Activated naive CD8-positive, alpha-beta T cell treated with anti-CD3 and anti-CD28 coated beads for 36 hours (primary cell): ENCODE measurements at regions not wholly inside any gene's neighbourhood (a gene's known extent, or its start where the extent isn't known, plus 50 kb on each side); places are given as distances from the start of the nearest gene placed in this dataset.
"Not testable (repeated sequence)": the region's sequence is repeated elsewhere in the genome, so short reads cannot be mapped to it uniquely, and the experiment has no call there.

Experiments
- DNase-seq: peaks from one replicate; pipeline ENCODE4 v3.0.0; 2021
- H3K27ac Mint-ChIP-seq: one replicate; pipeline ENCODE4 v1.8.0; 2022; ENCODE audit warnings: mild to moderate bottlenecking, moderate library complexity, mixed read lengths
- H3K27me3 Mint-ChIP-seq: one replicate; pipeline ENCODE4 v1.8.0; 2022; ENCODE audit warnings: mild to moderate bottlenecking, mixed read lengths
- H3K36me3 Mint-ChIP-seq: one replicate; pipeline ENCODE4 v1.8.0; 2021; ENCODE audit warnings: mild to moderate bottlenecking, mixed read lengths
- H3K4me1 Mint-ChIP-seq: one replicate; pipeline ENCODE4 v1.8.0; 2021; ENCODE audit warnings: mixed read lengths
- H3K4me3 Mint-ChIP-seq: one replicate; pipeline ENCODE4 v1.8.0; 2022; ENCODE audit warnings: mild to moderate bottlenecking, moderate library complexity, mixed read lengths
- H3K9me3 Mint-ChIP-seq: one replicate; pipeline ENCODE4 v1.8.0; 2022; ENCODE audit warnings: mixed read lengths

DNA sequence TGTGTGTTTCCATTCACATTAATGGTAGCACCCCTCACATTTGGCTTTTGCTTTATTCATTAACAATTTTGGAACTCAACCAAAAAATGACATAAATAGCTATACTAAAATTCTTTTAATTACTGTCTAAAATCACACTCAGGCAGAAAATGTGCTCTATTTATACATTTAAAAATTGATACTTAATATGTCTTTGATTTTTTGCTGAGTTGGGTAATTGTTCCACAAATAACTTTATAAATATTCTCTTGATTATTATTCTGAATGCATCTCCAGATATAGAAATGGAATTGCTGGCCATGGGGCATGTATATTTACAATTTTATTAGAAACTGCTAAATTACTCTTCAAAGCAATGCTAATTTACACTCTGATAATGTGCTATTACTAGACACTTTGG is 658.7 kb upstream of the CHRM3 start:
- no peak for DNase-seq
- no peak overlapping the region for H3K4me3 Mint-ChIP-seq
- no peak overlapping the region for H3K27ac Mint-ChIP-seq
- no peaks in the 10 kb centered on the region for H3K27me3 Mint-ChIP-seq
- H3K4me1 Mint-ChIP-seq, result no peaks in the 10 kb centered on the region
- peaks cover 5% of the 10 kb centered on the region for H3K9me3 Mint-ChIP-seq
- no peaks in the 10 kb centered on the region for H3K36me3 Mint-ChIP-seq

DNA sequence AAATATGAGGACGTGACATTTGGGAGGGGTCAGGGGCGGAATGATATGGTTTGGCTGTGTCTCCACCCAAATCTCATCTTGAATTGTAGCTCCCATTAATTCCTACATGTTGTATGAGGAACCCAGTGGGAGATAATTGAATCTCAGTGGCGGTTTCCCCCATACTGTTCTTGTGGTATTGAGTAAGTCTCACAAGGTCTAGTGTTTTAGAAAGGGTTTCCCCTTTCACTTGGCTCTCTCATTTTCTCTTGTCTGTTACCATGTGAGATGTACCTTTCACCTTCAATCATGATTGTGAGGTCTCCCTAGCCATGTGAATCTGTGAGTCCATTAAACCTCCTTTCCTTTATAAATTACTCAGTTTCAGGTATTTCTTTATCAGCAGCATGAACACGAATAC is 663.6 kb upstream of the CHRM3 start:
- Mint-ChIP-seq H3K27me3 (no peaks in the 10 kb centered on the region), H3K4me1 (no peaks in the 10 kb centered on the region), H3K4me3 (no peak overlapping the region), H3K27ac (no peak overlapping the region), H3K9me3 (peaks cover 11% of the 10 kb centered on the region), H3K36me3 (no peaks in the 10 kb centered on the region)
- no peak for DNase-seq

DNA sequence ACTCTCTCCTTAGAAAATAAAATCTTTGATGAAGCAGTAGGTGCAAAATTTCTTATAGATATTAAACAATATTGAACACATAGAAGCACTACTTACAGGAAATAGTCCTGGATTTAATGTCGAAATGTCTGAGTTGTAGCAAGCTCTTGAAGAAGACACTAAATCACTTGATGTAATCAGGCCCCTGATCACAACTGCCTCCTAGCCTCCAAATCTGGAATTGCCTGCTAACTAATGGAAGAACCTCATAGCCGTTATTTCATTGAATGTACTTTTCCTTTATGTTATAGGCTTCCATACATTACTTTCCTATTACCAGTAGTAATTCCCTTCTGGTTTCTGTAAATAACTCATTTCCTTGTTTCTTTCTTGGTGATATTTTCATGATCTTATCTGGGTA is 675.7 kb upstream of the CHRM3 start:
- H3K27me3 Mint-ChIP-seq, result no peaks in the 10 kb centered on the region
- no peak overlapping the region for H3K4me3 Mint-ChIP-seq
- no peak overlapping the region for H3K27ac Mint-ChIP-seq
- H3K36me3 Mint-ChIP-seq, result no peaks in the 10 kb centered on the region
- H3K4me1 Mint-ChIP-seq, result no peaks in the 10 kb centered on the region
- peaks cover 3% of the 10 kb centered on the region for H3K9me3 Mint-ChIP-seq
- no peak for DNase-seq

DNA sequence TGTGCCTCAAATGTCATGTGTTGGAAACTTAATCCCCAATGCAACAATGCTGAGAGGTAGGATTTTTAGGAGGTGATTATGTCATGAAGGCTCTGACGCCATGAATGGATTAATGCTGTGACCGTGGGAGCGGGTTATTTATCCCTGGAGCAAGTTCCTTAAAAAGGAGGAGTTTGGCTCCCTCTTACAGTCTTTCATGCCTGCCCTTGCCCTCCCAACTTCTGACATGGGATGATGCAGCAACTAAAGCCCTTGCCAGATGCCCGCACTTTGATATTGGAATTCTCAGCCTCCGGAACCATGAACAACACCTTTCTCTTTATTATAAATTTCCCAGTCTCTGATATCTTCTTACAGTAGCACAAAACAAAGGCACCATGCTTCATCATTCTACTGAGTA is 685.3 kb upstream of the CHRM3 start:
- Mint-ChIP-seq H3K4me3 (no peak overlapping the region), H3K36me3 (no peaks in the 10 kb centered on the region), H3K4me1 (no peaks in the 10 kb centered on the region), H3K9me3 (peaks cover 7% of the 10 kb centered on the region), H3K27ac (no peak overlapping the region), H3K27me3 (no peaks in the 10 kb centered on the region)
- no peak for DNase-seq

DNA sequence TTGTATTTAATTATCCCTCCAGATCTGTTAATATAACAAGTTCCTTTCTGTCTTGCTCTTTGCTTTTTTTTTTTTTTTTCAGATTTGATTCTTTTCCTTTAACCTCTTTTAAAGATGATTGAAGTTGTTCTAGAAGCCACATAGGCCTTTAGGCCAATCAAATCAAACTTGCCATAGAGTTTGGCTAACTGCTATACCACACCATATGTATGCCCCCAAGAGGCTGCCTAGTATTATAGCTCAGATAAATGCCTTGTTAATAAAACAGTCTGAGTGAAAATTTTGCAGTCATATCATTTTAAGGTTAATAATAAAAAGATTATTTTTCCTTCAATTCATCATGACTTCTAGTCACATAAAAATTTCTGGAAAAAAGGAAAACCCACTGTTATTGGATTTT is 696.0 kb upstream of the CHRM3 start:
- no peaks in the 10 kb centered on the region for H3K36me3 Mint-ChIP-seq

DNA sequence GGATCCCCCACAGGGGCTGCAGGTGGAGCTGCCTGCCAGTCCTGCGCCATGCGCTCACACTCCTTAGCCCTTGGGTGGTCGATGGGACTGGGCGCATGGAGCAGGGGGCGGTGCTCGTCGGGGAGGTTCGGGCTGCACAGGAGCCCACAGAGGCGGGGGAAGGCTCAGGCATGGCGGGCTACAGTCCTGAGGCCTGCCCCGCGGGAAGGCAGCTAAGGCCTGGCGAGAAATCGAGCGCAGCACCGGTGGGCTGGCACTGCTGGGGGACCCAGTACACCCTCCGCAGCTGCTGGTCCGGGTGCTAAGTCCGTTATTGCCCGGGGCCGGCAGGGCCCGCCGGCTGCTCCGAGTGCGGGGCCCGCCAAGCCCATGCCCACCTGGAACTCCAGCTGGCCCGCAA is 701.8 kb upstream of the CHRM3 start:
- not testable (repeated sequence) for DNase-seq, H3K27ac Mint-ChIP-seq, H3K4me1 Mint-ChIP-seq, H3K36me3 Mint-ChIP-seq, H3K4me3 Mint-ChIP-seq, H3K27me3 Mint-ChIP-seq
- peaks cover 11% of the 10 kb centered on the region for H3K9me3 Mint-ChIP-seq

More for the DNA sequence above, 696.0 kb upstream of the CHRM3 start:
- no peak overlapping the region for H3K27ac Mint-ChIP-seq
- no peak overlapping the region for H3K4me3 Mint-ChIP-seq
- DNase-seq, result no peak
- peaks cover 5% of the 10 kb centered on the region for H3K9me3 Mint-ChIP-seq
- H3K4me1 Mint-ChIP-seq, result no peaks in the 10 kb centered on the region
- H3K27me3 Mint-ChIP-seq, result no peaks in the 10 kb centered on the region

DNA sequence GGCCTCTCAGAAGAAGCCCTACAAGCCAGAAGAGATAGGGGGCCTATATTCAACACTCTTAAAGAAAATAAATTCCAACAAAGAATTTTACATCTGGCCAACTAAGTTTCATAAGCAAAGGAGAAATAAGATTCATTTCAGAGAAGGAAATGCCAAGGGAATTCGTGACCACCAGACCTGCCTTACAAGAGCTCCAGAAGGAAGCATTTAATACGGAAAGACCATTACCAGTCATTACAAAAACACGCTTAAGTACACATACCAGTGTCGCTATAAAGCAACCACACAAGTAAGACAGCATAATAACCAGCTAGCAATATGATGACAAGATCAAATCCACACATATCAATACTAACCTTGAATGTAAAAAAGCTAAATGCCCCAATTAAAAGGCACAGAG is 704.9 kb upstream of the CHRM3 start:
- peaks cover 8% of the 10 kb centered on the region for H3K9me3 Mint-ChIP-seq
- H3K4me3 Mint-ChIP-seq, result no peak overlapping the region
- H3K27ac Mint-ChIP-seq, result no peak overlapping the region
- H3K36me3 Mint-ChIP-seq, result no peaks in the 10 kb centered on the region
- H3K4me1 Mint-ChIP-seq, result no peaks in the 10 kb centered on the region
- DNase-seq, result no peak
- H3K27me3 Mint-ChIP-seq, result no peaks in the 10 kb centered on the region

DNA sequence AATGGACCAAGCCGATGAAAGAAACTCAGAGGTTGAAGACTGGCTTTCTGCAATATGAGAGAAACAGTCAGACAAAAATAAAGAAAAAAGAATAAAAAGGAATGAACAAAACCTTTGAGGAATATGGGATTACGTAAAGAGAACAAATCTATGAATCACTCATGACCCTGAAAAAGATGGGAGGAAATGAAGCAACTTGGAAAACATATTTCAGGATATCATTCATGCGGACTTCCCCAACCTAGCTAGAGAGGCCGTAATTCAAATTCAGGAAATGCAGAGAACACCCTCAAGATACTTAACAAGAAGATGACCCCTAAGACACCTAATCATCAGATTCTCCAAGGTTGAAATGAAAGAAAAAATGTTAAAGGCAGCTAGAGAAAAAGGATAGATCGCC is 705.3 kb upstream of the CHRM3 start:
- Mint-ChIP-seq H3K9me3 (peaks cover 8% of the 10 kb centered on the region), H3K27me3 (no peaks in the 10 kb centered on the region), H3K4me3 (no peak overlapping the region), H3K27ac (no peak overlapping the region), H3K4me1 (no peaks in the 10 kb centered on the region), H3K36me3 (no peaks in the 10 kb centered on the region)
- DNase-seq, result no peak

DNA sequence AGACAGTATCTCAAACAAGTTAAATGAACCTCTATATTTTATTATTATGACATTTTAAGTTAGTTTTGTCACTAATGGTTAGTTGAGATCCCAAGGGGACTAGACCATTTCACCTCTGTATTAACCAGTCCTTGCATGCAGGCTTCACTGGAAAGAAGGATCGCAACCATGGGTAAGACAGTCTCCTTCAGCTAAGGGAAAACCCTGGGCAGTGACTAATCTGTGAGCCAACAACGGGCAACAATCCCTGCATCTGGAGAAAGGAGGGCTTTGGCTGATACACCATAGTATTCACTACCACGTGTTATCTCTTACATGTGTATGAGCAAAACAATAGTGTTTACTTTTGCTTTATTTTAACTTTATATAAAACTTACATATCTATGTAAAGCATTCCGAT is 708.8 kb upstream of the CHRM3 start:
- Mint-ChIP-seq H3K27ac (no peak overlapping the region), H3K9me3 (peaks cover 5% of the 10 kb centered on the region), H3K36me3 (no peaks in the 10 kb centered on the region), H3K27me3 (no peaks in the 10 kb centered on the region), H3K4me3 (no peak overlapping the region), H3K4me1 (no peaks in the 10 kb centered on the region)
- no peak for DNase-seq

DNA sequence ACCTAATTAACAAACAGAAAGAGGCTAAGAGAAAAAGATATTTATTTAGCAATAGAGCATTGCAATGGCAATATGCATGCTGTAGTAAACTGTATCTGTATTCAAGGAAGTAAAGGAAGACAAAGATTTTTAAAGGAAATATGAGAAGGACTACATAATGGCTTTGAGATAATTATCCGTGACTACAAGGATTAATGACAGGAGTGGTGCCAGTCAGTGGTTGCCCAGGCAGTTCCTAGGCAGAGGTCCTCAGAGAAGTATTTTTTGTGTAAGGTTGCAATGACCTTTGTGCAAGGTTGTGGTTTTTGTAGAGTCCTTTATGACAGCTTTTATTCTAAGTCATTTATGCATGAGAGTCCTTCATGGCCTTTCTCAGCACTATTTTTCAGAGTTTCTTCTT is 711.1 kb upstream of the CHRM3 start:
- Mint-ChIP-seq H3K36me3 (no peaks in the 10 kb centered on the region), H3K27ac (no peak overlapping the region), H3K27me3 (no peaks in the 10 kb centered on the region), H3K4me1 (no peaks in the 10 kb centered on the region), H3K9me3 (no peaks in the 10 kb centered on the region), H3K4me3 (no peak overlapping the region)
- DNase-seq, result no peak

DNA sequence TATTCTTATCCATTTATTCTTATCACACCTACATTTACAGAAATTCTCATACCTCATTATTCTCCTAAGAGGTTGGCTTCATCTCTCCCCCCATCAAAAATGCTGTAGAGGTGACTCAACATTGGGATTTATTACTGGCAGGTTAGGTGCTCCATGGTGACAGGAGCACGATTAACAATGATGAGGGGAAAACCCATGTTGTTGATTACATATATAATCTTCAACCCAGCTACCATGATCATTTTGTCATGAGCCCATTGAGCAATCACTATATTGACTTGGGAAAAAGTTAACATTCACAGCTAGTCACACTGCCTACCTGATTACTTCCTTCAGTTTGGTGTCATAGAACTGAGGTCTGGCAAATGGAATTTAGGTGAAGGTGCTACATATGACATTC is 712.1 kb upstream of the CHRM3 start:
- H3K9me3 Mint-ChIP-seq, result no peaks in the 10 kb centered on the region
- no peaks in the 10 kb centered on the region for H3K4me1 Mint-ChIP-seq
- no peak overlapping the region for H3K4me3 Mint-ChIP-seq
- H3K27ac Mint-ChIP-seq, result no peak overlapping the region
- H3K27me3 Mint-ChIP-seq, result no peaks in the 10 kb centered on the region
- H3K36me3 Mint-ChIP-seq, result no peaks in the 10 kb centered on the region
- no peak for DNase-seq

DNA sequence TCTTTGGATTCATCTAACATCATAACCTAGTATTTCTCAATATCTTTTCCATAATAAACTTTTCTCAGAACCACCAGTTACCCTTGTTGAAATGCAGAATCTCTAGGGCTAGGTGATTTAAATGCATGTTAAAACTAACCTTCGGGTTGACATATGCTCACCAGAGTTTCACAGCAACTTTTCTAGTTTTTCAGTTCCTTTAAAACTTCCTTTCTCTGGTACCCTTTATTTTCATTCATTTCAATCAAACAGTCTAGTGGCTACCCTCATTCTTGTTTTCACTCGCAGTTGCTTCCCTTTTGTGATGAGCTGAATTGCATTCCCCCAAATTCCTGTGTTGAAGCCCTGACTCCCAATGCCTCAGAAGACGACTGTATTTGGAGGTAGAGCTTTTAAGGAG is 712.8 kb upstream of the CHRM3 start:
- DNase-seq, result no peak
- H3K9me3 Mint-ChIP-seq, result no peaks in the 10 kb centered on the region
- H3K36me3 Mint-ChIP-seq, result no peaks in the 10 kb centered on the region
- H3K27me3 Mint-ChIP-seq, result no peaks in the 10 kb centered on the region
- H3K4me3 Mint-ChIP-seq, result no peak overlapping the region
- H3K4me1 Mint-ChIP-seq, result no peaks in the 10 kb centered on the region
- no peak overlapping the region for H3K27ac Mint-ChIP-seq

DNA sequence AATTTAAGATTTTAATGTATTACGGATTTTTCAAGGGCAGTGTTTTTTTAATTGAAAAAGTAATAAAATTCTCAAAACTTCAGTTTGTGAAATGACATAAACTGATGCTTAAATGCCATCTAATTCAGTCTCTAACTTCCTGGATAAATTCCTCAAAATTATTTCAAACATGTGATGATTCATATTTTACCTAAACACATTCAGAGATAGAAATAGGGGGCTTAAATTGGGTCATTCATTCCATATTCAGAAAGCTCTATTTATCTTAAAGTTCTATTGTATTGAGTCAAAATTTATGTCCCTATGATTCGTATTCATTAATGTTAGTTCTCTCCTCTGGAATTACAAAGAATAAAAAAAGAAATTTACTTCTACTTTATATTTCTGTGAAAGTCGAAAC is 713.6 kb upstream of the CHRM3 start:
- H3K4me3 Mint-ChIP-seq, result no peak overlapping the region
- no peak for DNase-seq
- no peaks in the 10 kb centered on the region for H3K36me3 Mint-ChIP-seq
- H3K27me3 Mint-ChIP-seq, result no peaks in the 10 kb centered on the region
- no peaks in the 10 kb centered on the region for H3K4me1 Mint-ChIP-seq
- no peak overlapping the region for H3K27ac Mint-ChIP-seq
- H3K9me3 Mint-ChIP-seq, result no peaks in the 10 kb centered on the region

DNA sequence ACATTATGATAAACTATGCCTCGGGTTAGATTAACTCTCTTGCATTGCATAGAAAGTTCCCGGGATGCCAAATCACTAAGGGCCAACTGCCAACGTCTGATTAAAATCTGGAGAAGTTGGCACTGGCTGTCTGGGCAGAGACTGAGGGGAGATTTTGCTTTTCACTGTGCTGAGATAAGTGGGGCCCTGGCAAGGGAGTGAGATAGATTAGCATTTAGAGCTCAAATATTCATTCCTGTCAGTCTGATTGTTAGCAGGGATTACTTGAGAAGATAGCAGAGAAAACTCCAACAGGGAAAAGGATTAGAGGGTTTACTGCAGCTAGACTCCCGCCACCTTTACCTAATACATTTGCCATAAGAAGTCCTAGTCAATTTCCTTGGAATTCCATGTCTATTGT is 714.1 kb upstream of the CHRM3 start:
- Mint-ChIP-seq H3K9me3 (peaks cover under 1% of the 10 kb centered on the region), H3K4me1 (no peaks in the 10 kb centered on the region), H3K36me3 (no peaks in the 10 kb centered on the region), H3K27me3 (no peaks in the 10 kb centered on the region), H3K4me3 (no peak overlapping the region), H3K27ac (no peak overlapping the region)
- DNase-seq, result no peak

DNA sequence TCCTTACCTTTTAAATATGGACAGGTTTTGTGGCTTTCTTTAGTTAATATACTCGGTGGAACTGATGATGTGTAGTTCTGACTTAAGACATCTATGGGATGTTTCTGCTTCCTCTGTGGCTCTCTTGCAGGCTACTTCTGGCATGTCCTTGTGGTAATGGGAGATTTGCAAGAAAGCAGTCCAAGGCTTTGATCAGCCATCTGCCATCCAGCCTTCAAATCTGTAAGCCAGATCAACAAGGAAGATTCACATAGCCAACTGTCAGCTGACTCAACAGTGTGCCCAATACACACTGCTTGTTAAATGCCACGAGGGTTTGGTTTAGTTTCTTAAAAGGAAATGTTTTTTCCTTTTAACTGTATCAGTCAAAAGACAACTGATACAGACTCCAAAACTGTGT is 722.2 kb upstream of the CHRM3 start:
- Mint-ChIP-seq H3K27ac (no peak overlapping the region), H3K9me3 (peaks cover 7% of the 10 kb centered on the region)

DNA sequence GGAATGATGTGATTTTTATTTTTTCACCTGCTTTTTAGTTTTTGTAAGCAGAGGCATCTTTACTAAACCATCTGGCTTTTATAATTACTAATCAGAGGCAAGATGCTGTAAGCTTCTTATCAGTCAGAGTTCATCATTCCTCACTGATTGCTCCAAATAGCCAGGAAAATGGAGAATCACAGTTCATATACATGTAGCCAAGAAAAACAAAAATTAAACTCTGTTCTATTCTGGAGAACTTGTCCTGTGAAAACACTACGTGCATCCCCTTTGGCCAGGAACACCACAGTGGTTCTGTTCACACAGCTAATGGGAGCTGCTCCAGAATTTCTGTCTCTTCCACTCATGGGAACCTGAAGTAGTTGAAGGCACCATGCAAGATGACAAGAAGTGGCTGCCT is 725.5 kb upstream of the CHRM3 start:
- H3K9me3 Mint-ChIP-seq, result peaks cover 2% of the 10 kb centered on the region
- no peaks in the 10 kb centered on the region for H3K4me1 Mint-ChIP-seq
- no peak overlapping the region for H3K27ac Mint-ChIP-seq
- DNase-seq, result no peak
- H3K36me3 Mint-ChIP-seq, result no peaks in the 10 kb centered on the region
- no peaks in the 10 kb centered on the region for H3K27me3 Mint-ChIP-seq
- no peak overlapping the region for H3K4me3 Mint-ChIP-seq

More for the DNA sequence above, 722.2 kb upstream of the CHRM3 start:
- no peak for DNase-seq
- no peak overlapping the region for H3K4me3 Mint-ChIP-seq
- H3K36me3 Mint-ChIP-seq, result no peaks in the 10 kb centered on the region
- H3K27me3 Mint-ChIP-seq, result no peaks in the 10 kb centered on the region
- H3K4me1 Mint-ChIP-seq, result no peaks in the 10 kb centered on the region

DNA sequence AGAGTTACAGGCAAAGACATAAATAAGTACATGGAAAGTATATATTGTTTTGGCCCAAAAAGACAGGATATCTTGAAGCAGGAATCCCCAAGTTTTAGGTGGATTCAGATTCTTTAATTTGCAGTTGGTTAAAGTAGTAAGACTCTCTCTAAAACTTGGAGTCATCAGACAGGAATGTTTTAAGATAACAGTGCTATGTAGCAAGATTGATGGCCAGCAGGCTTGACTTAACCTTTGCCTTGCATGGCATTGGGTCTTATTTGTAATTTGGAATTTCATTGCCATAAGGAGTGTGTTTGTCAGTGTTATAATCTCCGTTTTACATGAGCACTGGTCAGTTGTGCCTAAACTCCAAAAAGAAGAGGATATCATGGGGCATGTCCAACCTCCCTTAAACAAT is 727.6 kb upstream of the CHRM3 start:
- no peaks in the 10 kb centered on the region for H3K36me3 Mint-ChIP-seq

More for the DNA sequence above, 727.6 kb upstream of the CHRM3 start:
- Mint-ChIP-seq H3K4me3 (no peak overlapping the region), H3K4me1 (no peaks in the 10 kb centered on the region), H3K27me3 (no peaks in the 10 kb centered on the region), H3K27ac (no peak overlapping the region), H3K9me3 (peaks cover 2% of the 10 kb centered on the region)
- DNase-seq, result no peak
